ENCODE measurements at regions not wholly inside any gene's neighbourhood (a gene's known extent, or its start where the extent isn't known, plus 50 kb on each side); places are given as distances from the start of the nearest gene placed in this dataset.

DNA sequence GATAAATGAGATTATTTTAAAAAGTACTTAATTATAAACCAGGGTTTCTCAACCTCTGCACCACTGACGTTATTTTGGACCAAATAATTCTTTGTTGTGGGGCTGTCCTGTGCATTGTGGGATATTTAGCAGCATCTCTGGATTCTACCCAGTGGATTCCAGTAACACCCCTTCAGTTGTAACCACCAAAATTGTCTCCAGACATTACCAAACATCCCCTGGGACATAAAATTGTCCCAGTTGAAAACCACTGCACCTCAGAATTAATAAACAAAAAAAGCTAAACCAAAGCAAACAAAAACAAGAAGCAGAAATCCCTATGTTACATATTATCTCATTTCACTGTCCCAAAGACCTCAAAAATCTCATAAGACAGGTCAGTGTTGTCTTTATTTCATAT, 54.2 kb upstream of the GIMD1 start:
- Histone ChIP-seq H3K36me3 (ENCODE audit: insufficient read depth) (no peaks in the 10 kb centered on the region), H3K27me3 (ENCODE audit: insufficient read depth) (no peaks in the 10 kb centered on the region), H3K9me2 (ENCODE audit: insufficient read depth) (no peaks in the 10 kb centered on the region), H3K4me2 (no peak overlapping the region), H3K4me3 (no peak overlapping the region), H3K27ac (ENCODE audit: low read depth) (no peak overlapping the region), H4K20me1 (replicated peaks; ENCODE audit: insufficient read depth) (no peaks in the 10 kb centered on the region), H3F3A (replicated peaks; ENCODE audit: low read depth) (no peaks in the 10 kb centered on the region), H3K4me1 (ENCODE audit: insufficient read depth) (no peaks in the 10 kb centered on the region), H3K79me2 (replicated peaks; ENCODE audit: insufficient read depth) (no peaks in the 10 kb centered on the region), H2AFZ (no peak overlapping the region; the same call in 1 of the 2 replicates)
- Mint-ChIP-seq H3K4me3 (no peak overlapping the region), H3K4me1 (peaks cover 17% of the 10 kb centered on the region), H3K9me3 (no peaks in the 10 kb centered on the region), H3K27me3 (ENCODE audit: insufficient read depth, low read depth, poor library complexity) (no peaks in the 10 kb centered on the region), H3K27ac (no peak overlapping the region), H3K36me3 (ENCODE audit: low read depth) (no peaks in the 10 kb centered on the region)
- TF ChIP-seq, protein P1, sequence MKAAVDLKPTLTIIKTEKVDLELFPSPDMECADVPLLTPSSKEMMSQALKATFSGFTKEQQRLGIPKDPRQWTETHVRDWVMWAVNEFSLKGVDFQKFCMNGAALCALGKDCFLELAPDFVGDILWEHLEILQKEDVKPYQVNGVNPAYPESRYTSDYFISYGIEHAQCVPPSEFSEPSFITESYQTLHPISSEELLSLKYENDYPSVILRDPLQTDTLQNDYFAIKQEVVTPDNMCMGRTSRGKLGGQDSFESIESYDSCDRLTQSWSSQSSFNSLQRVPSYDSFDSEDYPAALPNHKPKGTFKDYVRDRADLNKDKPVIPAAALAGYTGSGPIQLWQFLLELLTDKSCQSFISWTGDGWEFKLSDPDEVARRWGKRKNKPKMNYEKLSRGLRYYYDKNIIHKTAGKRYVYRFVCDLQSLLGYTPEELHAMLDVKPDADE (IDR thresholded peaks at IDR 0.05), result no peak
- TF ChIP-seq NANOG (IDR thresholded peaks at IDR 0.05; ENCODE audit: borderline replicate concordance) (no peak), EZH2 (IDR thresholded peaks at IDR 0.05; ENCODE audit: low read depth, unreplicated experiment) (no peak), POLR2AphosphoS5 (IDR thresholded peaks at IDR 0.05; ENCODE audit: low read depth) (no peak), EZH2phosphoT487 (IDR thresholded peaks at IDR 0.05; ENCODE audit: unreplicated experiment) (no peak), CREB1 (CRISPR knock-in tag; IDR thresholded peaks at IDR 0.05; ENCODE audit: low read depth) (no peak), JUNB (IDR thresholded peaks at IDR 0.05; ENCODE audit: unreplicated experiment) (no peak), ZNF114 (CRISPR knock-in tag; IDR thresholded peaks at IDR 0.05) (no peak), ZNF331 (CRISPR knock-in tag; IDR thresholded peaks at IDR 0.05; ENCODE audit: low read depth) (no peak), STAT1 (IDR thresholded peaks at IDR 0.05; ENCODE audit: unreplicated experiment) (no peak)
- TF ChIP-seq, protein P2, sequence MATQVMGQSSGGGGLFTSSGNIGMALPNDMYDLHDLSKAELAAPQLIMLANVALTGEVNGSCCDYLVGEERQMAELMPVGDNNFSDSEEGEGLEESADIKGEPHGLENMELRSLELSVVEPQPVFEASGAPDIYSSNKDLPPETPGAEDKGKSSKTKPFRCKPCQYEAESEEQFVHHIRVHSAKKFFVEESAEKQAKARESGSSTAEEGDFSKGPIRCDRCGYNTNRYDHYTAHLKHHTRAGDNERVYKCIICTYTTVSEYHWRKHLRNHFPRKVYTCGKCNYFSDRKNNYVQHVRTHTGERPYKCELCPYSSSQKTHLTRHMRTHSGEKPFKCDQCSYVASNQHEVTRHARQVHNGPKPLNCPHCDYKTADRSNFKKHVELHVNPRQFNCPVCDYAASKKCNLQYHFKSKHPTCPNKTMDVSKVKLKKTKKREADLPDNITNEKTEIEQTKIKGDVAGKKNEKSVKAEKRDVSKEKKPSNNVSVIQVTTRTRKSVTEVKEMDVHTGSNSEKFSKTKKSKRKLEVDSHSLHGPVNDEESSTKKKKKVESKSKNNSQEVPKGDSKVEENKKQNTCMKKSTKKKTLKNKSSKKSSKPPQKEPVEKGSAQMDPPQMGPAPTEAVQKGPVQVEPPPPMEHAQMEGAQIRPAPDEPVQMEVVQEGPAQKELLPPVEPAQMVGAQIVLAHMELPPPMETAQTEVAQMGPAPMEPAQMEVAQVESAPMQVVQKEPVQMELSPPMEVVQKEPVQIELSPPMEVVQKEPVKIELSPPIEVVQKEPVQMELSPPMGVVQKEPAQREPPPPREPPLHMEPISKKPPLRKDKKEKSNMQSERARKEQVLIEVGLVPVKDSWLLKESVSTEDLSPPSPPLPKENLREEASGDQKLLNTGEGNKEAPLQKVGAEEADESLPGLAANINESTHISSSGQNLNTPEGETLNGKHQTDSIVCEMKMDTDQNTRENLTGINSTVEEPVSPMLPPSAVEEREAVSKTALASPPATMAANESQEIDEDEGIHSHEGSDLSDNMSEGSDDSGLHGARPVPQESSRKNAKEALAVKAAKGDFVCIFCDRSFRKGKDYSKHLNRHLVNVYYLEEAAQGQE (IDR thresholded peaks at IDR 0.05; ENCODE audit: unreplicated experiment), result no peak
- TF ChIP-seq, protein P3, sequence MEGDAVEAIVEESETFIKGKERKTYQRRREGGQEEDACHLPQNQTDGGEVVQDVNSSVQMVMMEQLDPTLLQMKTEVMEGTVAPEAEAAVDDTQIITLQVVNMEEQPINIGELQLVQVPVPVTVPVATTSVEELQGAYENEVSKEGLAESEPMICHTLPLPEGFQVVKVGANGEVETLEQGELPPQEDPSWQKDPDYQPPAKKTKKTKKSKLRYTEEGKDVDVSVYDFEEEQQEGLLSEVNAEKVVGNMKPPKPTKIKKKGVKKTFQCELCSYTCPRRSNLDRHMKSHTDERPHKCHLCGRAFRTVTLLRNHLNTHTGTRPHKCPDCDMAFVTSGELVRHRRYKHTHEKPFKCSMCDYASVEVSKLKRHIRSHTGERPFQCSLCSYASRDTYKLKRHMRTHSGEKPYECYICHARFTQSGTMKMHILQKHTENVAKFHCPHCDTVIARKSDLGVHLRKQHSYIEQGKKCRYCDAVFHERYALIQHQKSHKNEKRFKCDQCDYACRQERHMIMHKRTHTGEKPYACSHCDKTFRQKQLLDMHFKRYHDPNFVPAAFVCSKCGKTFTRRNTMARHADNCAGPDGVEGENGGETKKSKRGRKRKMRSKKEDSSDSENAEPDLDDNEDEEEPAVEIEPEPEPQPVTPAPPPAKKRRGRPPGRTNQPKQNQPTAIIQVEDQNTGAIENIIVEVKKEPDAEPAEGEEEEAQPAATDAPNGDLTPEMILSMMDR (conservative IDR thresholded peaks at IDR 0.05; ENCODE audit: low read depth in 2 of 2), result no peak
- TF ChIP-seq, protein P4, sequence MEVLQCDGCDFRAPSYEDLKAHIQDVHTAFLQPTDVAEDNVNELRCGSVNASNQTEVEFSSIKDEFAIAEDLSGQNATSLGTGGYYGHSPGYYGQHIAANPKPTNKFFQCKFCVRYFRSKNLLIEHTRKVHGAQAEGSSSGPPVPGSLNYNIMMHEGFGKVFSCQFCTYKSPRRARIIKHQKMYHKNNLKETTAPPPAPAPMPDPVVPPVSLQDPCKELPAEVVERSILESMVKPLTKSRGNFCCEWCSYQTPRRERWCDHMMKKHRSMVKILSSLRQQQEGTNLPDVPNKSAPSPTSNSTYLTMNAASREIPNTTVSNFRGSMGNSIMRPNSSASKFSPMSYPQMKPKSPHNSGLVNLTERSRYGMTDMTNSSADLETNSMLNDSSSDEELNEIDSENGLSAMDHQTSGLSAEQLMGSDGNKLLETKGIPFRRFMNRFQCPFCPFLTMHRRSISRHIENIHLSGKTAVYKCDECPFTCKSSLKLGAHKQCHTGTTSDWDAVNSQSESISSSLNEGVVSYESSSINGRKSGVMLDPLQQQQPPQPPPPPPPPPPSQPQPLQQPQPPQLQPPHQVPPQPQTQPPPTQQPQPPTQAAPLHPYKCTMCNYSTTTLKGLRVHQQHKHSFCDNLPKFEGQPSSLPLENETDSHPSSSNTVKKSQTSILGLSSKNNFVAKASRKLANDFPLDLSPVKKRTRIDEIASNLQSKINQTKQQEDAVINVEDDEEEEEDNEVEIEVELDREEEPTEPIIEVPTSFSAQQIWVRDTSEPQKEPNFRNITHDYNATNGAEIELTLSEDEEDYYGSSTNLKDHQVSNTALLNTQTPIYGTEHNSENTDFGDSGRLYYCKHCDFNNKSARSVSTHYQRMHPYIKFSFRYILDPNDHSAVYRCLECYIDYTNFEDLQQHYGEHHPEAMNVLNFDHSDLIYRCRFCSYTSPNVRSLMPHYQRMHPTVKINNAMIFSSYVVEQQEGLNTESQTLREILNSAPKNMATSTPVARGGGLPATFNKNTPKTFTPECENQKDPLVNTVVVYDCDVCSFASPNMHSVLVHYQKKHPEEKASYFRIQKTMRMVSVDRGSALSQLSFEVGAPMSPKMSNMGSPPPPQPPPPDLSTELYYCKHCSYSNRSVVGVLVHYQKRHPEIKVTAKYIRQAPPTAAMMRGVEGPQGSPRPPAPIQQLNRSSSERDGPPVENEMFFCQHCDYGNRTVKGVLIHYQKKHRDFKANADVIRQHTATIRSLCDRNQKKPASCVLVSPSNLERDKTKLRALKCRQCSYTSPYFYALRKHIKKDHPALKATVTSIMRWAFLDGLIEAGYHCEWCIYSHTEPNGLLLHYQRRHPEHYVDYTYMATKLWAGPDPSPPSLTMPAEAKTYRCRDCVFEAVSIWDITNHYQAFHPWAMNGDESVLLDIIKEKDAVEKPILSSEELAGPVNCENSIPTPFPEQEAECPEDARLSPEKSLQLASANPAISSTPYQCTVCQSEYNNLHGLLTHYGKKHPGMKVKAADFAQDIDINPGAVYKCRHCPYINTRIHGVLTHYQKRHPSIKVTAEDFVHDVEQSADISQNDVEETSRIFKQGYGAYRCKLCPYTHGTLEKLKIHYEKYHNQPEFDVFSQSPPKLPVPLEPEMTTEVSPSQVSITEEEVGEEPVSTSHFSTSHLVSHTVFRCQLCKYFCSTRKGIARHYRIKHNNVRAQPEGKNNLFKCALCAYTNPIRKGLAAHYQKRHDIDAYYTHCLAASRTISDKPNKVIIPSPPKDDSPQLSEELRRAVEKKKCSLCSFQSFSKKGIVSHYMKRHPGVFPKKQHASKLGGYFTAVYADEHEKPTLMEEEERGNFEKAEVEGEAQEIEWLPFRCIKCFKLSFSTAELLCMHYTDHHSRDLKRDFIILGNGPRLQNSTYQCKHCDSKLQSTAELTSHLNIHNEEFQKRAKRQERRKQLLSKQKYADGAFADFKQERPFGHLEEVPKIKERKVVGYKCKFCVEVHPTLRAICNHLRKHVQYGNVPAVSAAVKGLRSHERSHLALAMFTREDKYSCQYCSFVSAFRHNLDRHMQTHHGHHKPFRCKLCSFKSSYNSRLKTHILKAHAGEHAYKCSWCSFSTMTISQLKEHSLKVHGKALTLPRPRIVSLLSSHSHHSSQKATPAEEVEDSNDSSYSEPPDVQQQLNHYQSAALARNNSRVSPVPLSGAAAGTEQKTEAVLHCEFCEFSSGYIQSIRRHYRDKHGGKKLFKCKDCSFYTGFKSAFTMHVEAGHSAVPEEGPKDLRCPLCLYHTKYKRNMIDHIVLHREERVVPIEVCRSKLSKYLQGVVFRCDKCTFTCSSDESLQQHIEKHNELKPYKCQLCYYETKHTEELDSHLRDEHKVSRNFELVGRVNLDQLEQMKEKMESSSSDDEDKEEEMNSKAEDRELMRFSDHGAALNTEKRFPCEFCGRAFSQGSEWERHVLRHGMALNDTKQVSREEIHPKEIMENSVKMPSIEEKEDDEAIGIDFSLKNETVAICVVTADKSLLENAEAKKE (CRISPR knock-in tag; IDR thresholded peaks at IDR 0.05), result no peak
- DNase-seq (ENCODE audit: low spot score) (no peak), ATAC-seq (no peak)

Data from GM23338 (cell line).